COLO668 (cell line): ENCODE measurements at regions not wholly inside any gene's neighbourhood (a gene's known extent, or its start where the extent isn't known, plus 50 kb on each side); places are given as distances from the start of the nearest gene placed in this dataset.
"Not testable (repeated sequence)": the region's sequence is repeated elsewhere in the genome, so short reads cannot be mapped to it uniquely, and the experiment has no call there.

Experiments
- DNase-seq: peaks from one replicate; lab custom pipeline; 2025; ENCODE audit not compliant: unreplicated experiment; lab: John Stamatoyannopoulos, UW

- no peak for DNase-seq
Measured at GRCh38 chr3:4147556-4148118, 155.5 kb upstream of the SETMAR start.

- no peak for DNase-seq
Measured at GRCh38 chr3:4149296-4149695, 153.9 kb upstream of the SETMAR start.

- no peak for DNase-seq
Measured at GRCh38 chr3:4150816-4151215, 152.4 kb upstream of the SETMAR start.

DNA sequence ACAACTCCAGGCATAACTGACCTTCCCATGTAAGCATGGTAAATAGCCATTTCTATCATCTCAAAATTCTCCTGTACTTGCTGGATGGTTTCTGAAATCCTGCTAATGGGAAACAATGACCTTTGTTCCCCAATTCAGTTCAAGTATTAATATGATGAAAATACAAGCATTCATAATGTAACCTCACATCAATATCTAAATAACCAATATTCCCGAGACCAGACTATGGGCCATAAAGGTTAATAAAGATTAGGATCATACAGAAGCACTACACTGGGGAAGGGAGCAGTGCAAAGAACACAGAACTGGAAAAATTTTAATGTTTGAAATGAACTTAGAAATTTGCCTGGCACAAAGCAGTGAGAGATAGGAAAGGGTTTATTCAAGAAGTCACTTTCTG, 151.3 kb upstream of the SETMAR start:
- DNase-seq, result no peak

- DNase-seq, result no peak
Measured at GRCh38 chr3:4153771-4154170, 149.4 kb upstream of the SETMAR start.

DNA sequence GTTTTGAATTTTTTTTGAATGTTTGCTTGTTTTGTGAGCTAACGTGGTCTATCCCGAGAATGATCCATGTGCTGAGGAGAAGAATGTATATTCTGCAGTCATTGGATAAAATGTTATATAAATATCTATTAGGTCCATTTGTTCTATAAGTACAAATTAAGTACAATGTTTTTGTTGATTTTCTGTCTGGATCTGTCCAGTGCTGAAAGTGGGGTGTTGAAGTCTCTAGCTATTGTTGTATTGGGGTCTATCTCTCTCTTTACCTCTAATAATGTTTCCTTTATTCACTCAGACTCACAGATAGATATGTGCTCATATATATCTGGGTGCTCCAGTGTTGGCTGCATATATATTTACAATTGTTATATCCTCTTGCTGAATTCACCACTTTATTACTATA, 144.8 kb upstream of the SETMAR start:
- DNase-seq, result no peak

DNA sequence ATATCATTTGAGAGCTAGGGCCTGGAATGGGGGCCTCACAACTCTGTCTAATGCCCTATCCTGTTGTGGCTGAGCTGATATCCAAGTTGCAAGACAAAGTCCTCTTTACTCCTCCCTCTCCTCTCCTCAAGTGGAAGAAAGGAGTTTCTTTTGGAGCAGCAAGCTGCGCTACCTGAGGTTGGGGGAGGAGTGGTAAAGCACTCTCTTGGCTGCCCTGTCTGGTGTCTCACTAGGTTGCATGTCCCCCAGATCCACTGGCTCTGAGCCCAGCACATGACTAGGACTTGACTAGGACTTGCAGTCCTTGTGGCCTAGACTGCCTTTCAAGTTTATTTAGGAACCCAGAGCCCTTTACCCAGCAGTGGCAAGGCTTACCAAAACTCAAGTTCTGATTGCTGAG, 141.1 kb upstream of the SETMAR start:
- no peak for DNase-seq

- no peak for DNase-seq
Measured at GRCh38 chr3:4163011-4163410, 140.2 kb upstream of the SETMAR start.

- no peak for DNase-seq
Measured at GRCh38 chr3:4166540-4166939, 136.6 kb upstream of the SETMAR start.

GRCh38 chr3:4167230-4167629, 135.9 kb upstream of the SETMAR start:
- DNase-seq, result not testable (repeated sequence)

DNA sequence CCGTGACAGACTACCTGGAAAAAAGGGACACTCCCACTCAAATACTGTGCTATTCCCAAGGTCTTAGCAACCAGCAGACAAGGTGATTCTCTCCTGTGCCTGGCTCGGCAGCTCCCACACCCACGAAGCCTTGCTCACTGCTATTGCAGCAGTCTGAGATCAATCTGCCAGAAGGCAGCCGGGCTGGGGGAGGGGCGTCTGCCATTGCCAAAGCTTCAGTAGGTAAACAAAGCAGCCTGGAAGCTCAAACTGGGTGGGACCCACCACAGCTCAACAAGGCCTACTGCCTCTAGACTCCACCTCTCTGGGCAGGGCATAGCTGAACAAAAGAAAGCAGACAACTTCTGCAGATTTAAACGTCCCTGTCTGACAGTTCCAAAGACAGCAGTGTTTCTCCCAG, 128.4 kb upstream of the SETMAR start:
- DNase-seq, result peak; percentile 38

- DNase-seq, result no peak
Measured at GRCh38 chr3:4191971-4192370, 111.2 kb upstream of the SETMAR start.

GRCh38 chr3:4195006-4195405, 108.2 kb upstream of the SETMAR start:
- no peak for DNase-seq

DNA sequence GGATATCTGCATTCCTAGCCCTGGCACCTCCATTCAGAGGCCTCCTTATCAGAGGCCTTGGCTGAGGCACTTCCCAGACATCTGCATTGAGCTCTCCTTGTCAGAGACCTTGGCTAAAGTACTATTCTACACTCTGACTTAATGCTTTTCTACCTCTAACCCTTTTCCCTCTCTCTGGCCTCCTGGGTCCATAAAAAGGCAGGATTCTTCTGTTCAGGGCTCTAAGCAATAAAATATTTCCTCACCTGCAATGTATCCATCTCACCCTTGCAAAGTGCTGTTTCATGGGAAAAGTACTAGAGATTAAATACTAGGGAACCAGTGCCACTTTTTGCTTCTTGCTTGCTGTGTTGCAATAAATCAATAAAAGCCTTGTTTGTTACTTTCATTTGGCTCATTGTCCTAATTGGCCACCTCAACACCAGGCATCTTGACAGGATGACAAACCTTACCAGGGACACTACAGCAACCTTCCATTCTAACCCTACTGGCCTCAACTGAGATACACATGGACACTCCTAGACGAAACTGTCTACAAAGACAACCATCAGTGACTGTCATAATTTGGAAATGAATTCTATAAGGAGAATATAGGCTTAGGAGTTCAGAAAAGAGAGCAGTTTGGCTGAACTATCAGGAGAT, 106.5 kb upstream of the SETMAR start:
- DNase-seq, result no peak

GRCh38 chr3:4197670-4198069, 105.5 kb upstream of the SETMAR start:
- no peak for DNase-seq

DNA sequence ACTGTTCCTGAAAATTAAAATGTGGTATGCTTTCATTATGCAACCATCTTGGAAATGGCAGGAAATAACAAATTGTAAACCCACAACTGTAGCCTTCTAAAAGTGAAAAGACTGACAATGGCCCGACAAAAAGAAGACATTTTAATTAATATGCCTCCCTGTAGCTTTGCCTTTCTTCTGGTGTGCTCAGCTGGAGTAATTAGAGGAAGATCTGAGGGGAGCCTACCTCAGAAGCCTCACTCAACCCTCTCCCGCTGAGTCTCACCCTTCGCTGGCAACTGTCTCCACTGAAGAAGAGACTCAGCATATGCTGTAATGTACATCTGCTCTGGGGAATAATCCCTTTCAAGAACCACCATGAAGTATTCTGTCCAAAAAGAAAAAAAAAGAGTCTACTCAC, 104.7 kb upstream of the SETMAR start:
- no peak for DNase-seq

DNA sequence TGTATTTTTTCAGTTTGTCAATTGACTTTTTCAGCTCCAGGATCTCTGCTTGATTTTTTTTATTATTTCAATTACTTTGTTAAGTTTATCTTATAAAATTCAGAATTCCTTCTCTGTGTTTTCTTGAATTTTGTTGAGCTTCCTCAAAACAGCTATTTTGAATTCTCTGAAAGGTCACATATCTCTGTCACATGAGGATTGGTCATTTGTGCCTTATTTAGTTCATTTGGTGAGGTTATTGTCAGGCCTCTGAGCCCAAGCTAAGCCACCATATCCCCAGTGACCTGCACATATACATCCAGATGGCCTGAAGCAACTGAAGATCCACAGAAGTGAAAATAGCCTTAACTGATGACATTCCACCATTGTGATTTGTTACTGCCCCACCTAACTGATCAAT, 98.4 kb upstream of the SETMAR start:
- not testable (repeated sequence) for DNase-seq

DNA sequence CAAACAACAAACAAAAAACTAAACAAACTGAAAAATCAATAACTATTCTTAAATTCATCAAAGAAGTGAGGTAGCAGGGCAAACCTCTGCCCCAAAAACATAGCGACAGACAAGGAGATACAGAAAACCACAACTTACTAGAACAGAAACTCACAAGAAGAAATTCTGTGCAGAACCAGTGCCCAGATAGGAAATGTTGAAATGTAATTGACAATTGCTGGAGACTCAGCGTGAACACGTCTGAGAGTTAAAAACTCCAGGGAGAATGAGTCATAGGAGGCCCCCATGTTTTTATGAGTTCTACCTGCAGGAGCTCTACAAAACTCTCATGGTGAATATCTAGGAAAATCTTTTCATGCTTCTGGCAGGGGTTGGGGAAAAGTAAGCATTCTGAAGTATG, 95.5 kb upstream of the SETMAR start:
- DNase-seq, result no peak

- DNase-seq, result no peak
Measured at GRCh38 chr3:4208556-4208955, 94.6 kb upstream of the SETMAR start.

DNA sequence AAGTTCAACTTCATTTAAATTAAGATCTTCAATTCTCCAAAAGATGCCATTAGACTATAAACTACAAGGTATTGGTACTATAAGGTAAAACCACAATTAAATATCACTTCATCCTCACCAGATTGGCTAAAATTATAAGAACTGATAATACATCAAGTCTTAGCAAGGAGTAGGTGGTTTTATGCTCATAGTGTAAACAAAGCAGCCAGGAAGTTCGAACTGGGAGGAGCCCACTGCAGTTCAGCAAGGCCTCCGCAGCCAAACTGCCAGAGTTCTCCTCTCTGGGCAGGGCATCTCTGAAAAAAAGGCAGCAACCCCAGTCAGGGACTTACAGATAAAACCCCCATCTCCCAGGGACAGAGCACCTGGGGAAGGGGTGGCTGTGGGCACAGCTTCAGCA, 91.6 kb upstream of the SETMAR start:
- DNase-seq, result no peak

GRCh38 chr3:4213420-4213819, 89.7 kb upstream of the SETMAR start:
- DNase-seq, result not testable (repeated sequence)

DNA sequence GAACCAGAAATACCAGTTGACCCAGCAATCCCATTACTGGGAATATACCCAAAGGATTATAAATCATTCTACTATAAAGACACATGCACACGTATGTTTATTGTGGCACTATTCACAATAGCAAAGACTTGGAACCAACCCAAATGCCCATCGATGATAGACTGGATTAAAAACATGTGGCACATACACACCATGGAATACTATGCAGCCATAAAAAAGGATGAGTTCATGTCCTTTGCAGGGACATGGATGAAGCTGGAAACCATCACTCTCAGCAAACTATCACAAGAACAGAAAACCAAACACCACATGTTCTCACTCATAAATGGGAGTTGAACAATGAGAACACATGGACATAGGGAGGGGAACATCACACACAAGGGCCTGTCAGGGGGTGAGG, 86.2 kb upstream of the SETMAR start:
- not testable (repeated sequence) for DNase-seq
